CD4-positive, alpha-beta T cell treated with Interferon gamma for 1 hour (primary cell): ENCODE measurements at regions not wholly inside any gene's neighbourhood (a gene's known extent, or its start where the extent isn't known, plus 50 kb on each side); places are given as distances from the start of the nearest gene placed in this dataset.

Source experiments
- DNase-seq: peaks from one replicate; pipeline ENCODE4 v3.0.0-alpha.2; 2020

GRCh38 chr15:97036301-97036700 is 705.8 kb downstream of the NR2F2 start:
- no peak for DNase-seq

DNA sequence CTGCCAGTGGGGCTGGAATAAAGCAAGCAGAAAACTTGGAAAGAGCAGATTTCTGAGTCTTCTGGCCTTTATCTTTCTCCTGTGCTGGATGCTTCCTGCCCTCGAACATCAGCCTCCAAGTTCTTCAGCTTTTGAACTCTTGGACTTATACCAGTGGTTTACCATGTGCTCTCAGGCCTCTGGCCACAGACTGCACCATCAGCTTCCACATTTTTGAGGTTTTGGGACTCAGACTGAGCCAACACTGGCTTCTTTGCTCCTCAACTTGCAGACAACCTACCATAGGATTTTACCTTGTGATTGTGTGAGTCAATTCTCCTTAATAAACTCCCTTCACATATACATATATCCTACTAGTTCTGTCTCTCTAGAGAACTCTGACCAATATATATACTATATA is 706.6 kb downstream of the NR2F2 start:
- DNase-seq, result no peak

DNA sequence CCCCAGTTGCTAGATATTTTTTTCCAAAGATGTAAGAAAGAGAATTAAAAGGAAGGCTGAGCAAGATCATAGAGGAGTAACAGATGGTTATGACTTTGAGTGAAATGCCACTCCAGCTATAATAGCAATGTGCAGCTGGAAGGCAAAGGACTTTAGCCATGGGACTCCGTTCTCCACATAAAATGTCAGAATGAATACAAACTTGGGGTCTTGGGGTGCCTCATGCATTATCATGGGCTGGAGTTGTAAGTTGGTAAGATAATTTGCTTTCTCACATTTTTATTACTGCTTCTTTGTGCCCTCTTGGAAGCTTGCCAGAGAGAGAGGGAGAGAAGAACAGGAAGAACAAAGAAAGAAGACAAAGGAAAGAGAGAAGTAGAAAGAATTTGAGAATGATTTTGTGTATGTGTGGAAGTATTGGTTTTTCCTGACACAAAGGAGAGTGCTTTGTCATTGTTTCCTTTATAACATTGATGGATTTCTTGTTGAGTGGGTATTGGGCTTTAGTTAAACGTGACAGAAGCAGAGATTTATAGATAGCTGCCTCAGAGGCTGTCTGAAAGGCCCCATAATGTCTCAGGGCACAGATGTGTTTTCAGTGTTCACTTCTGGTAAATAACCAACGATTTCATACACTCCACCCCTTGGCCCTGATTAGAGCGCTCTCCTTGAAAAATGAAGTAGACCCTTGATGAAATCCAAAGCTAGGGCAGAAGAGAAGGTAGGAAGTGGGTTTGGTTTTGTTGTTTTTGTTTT is 715.3 kb downstream of the NR2F2 start:
- DNase-seq, result no peak

DNA sequence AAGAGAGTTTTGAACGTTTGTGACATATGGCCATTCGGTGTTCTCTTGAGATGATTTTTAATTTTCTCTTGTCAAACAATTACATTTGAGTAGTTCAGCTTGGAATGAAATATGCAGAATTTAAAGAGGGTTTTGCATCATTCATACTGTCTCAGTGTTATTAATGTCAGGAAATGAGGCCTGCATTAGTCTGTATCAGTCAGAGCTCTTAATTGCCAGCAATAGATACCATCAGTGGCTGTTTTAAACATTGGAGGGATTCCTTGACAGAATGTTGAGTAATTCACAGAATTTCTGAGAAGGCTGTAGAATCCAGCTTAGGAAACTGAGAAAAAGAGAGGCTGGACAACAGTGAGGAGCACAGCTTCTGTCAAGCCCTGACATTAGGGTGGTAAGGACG is 722.0 kb downstream of the NR2F2 start:
- DNase-seq, result no peak

DNA sequence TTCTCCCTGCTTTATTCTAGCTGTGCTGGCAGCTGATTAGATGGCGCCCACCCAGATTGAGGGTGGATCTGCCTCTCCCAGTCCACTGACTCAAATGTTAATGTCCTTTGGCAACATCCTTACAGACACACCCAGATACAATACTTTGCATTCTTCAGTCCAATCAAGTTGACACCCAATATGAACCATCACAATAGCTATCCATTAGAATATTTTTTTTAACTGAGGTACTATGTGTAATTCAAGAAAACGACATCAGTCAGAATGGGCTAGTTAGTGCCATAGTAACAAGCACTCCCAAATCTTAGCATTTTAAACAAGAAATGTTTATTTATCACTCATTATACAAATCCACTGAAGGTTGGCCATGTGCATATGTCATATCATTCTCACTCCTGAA is 723.1 kb downstream of the NR2F2 start:
- DNase-seq, result no peak

GRCh38 chr15:97057503-97057902 is 727.0 kb downstream of the NR2F2 start:
- no peak for DNase-seq

GRCh38 chr15:97059281-97059680 is 728.8 kb downstream of the NR2F2 start:
- DNase-seq, result no peak

DNA sequence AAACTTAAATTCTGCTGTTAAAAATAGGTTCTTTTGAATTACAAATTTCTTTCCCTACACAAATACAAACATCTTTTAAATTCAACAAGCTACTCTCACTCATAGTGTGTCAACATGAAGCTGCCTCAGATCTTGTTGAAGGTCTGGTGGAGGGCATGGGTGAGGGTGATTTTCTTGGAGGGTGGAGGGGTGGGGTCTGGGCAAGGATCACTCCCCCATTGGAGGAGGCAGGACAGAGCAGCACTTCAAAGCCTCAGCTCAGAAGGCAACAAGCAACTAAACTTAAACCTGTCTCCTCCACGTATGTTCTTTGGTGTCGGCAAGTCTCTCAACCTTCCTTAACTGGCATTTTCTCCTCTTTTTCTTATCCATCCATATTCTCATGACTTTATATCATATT is 730.9 kb downstream of the NR2F2 start:
- DNase-seq, result no peak

GRCh38 chr15:97071668-97072067 is 741.2 kb downstream of the NR2F2 start:
- DNase-seq, result no peak

DNA sequence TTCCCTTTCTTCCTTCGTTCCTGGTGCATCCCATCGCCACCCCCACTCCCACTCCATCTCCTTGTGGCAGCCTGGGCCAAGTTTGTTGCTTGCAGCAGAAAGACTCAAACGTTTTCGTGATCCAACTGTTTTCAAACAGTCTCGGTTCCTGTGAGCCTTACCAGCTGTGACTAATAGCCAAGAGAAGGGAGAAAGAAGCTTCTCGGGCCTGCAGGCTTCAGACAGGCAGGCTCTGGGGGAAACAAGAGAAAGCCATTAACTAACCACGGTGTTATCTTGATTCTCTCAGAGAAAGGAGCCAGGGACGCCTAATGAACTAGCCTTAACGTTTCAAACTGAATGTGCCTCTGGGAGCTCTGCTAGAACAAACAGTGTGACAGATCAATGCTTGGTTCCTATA is 742.0 kb downstream of the NR2F2 start:
- DNase-seq, result no peak

DNA sequence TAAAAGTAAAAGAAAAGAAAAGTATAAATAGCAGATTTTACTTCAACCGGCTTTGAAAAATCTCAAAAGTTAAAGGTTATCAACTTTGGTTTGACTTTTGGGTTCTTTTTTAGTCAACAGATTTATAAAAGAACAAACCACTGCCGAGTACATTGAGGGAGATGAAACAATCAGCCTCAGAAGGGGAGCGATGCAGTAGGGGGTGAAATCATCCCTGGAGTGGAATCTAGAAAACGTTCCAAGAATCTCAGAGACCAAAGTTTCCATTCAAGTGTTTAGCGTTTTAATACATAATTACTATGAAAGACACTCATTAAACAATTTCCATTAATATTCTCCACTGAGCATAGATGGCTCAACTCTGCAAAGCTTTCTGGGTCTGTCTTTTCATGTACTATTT is 745.5 kb downstream of the NR2F2 start:
- DNase-seq, result no peak

DNA sequence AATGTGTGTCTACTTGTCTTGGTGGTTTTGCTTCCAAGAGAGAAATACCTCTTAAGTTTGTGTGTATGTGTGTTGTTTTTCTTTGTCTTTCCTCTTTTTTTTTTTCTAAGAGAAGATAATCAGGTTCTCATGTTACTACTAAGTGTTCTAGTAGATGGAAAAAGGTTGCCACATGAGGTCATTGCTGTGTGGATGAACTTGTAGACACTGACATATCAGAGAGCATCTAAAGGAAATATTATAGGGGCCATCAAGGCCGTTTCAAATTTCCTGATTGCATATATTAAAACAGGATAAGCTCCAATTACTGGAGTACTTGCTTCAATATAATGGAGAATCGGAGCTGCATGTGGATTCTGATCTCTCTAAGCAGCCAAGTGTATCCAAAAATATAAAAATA is 747.5 kb downstream of the NR2F2 start:
- no peak for DNase-seq

- DNase-seq, result no peak
Measured at GRCh38 chr15:97078591-97078990, 748.1 kb downstream of the NR2F2 start.

GRCh38 chr15:97081666-97082226 is 751.2 kb downstream of the NR2F2 start:
- no peak for DNase-seq

GRCh38 chr15:97082830-97083229 is 752.3 kb downstream of the NR2F2 start:
- DNase-seq, result no peak

DNA sequence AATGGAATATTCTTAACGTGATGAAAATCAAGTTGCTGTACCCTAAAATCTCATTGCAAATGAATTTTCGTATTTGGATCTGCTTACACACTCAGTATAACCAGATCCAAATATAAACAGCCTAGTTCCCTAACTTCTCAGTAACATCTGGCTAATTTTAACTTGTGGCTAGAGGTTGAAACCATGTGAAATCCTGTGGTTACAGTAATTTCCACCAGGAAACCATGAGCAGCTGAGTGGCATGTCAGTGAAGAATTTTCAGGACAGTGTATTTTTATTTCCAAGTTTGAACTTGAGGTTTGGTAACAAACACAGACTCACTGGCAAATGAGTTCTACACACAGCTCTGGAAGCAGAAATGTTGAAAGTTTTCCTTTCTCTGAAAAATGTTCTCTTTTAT is 754.1 kb downstream of the NR2F2 start:
- no peak for DNase-seq

- DNase-seq, result no peak
Measured at GRCh38 chr15:97085731-97086130, 755.2 kb downstream of the NR2F2 start.

DNA sequence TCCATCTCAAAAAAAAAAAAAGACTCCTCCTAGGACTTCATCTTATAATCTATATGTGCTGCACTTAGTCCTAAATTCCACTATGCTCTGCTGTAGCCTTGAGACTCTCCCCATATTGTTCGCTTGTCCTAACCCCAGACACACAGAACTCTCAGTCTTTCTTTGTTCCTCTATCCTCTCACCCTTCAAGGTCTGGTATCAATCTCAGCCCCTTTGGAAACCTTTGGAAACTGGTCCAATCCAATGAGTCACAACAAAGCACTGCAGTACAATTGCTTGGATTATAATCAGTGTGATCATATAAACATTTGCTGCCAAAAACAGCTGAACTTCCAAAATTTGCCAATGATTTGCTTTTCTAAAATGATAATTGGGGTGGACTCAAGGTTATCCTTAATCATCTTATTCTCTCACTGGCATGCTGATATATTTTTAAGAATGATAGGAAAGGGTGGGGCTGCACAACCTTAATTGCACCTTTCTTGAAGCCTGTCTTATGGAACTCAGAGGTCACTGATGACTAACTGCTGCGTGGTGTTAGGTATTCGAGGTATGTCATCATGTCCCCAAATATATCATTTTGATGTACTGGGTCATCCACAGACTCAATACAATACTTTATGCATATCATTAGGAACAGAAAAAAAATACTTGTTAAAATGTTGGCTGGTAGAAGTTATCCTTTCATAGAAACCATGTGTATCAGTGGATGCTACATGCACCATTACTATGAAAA is 756.7 kb downstream of the NR2F2 start:
- DNase-seq, result no peak

DNA sequence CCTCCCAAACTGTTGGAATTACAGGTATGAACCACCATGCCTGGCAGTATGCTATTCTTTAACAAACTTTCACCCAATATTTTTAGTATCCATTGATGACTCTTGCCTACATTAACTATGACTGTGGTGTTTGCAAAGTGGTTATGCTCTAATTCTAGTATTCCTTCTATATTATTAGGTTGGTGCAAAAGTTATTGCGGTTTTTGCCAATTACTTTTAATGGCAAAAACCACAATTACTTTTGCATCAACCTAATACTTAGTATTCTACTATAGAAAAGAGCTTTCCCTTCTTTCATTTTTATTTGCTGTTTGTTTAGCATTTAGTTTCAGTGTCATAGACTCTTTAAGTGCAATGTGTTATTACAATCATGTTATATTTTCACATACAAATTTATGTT is 760.6 kb downstream of the NR2F2 start:
- no peak for DNase-seq

- no peak for DNase-seq
Measured at GRCh38 chr15:97092656-97093055, 762.2 kb downstream of the NR2F2 start.

DNA sequence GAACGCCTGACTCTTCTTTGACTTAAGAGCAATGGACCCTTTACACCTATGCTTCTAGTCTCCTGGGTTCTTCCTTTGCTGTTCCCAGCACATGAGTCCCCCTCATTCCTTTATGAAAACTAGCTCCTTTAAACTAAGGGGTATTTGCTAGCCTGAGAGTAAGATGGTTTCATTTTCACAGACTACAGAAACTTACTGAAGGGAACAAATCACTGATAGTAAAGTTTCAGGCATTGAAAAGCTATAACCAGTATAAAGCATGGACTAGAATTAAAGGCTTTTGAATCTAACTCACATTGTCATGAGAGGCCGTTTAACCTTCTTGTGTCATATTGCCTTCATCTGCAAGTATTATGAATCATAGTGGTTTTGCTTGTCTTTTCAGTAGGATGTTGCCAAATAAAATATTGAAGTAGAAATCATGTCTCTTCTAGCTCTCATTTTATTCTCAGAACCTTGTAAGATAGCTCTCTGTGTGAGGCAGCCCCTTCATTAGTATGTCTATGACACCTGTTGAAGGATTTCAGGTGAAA is 765.9 kb downstream of the NR2F2 start:
- no peak for DNase-seq

DNA sequence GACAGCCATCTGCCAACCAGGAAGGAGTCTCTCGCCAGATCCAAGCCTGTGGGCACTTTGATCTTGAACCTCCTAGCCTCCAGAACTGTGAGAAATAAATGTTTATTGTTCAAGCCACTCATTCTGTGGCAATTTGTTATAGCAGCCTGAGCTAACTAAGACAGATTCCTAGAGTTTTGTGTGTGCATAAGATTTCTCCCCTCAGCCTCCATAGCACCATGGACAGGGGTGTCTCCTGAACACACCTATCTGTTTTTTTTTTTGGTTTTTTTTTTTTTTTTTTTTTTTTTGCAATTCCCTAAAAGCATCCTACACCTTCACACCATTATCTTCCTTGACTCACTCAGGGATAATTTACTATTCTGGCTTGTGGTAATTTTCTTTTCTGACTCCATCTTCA is 768.5 kb downstream of the NR2F2 start:
- DNase-seq, result no peak

GRCh38 chr15:97101572-97101971 is 771.1 kb downstream of the NR2F2 start:
- DNase-seq, result no peak
